HG03442 (cell line): ENCODE measurements at regions not wholly inside any gene's neighbourhood (a gene's known extent, or its start where the extent isn't known, plus 50 kb on each side); places are given as distances from the start of the nearest gene placed in this dataset.

Experiments
- ATAC-seq: cut with Tn5 transposase; IDR thresholded peaks from one replicate; pipeline ENCODE4 v1.9.1; 2021; ENCODE audit warnings: mild to moderate bottlenecking, moderate library complexity; ENCODE audit not compliant: unreplicated experiment

DNA sequence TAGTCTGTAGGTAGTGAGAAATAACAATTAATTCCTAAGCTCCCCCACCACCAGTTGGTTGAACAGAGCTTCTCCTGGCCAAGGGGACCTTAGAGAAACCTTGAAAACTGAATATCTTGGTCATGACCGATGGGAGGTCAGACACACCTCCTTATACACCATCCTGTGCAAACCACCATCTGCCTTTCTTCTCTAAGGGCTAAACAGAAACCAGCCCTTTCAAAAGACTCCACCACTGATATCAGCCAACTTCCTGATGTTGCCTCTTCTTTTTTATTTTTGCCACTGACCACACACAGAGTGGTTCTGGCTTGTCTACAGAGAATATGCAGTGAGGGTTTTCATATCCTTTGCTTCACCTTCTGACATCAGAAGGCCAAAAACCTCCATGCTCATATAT is 977.7 kb upstream of the SEL1L start:
- ATAC-seq: no peak

DNA sequence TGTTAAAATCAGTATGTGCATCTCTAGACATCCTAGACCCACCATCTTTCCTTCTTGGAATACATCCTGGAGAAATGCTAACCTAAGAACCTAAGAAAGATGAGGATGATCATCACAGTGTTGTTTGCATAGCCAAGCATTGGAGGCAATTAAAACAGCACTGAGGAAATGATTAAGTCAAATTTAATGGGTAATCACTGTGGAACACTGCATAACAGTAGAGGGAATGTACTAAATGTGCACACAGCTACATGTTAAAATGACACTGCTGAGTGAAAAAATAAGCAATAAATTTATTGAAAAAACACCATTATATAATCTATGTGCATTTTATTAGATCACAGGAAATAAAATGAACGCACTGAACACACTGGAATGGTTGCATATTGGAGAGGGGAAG is 987.1 kb upstream of the SEL1L start:
- ATAC-seq: no peak

DNA sequence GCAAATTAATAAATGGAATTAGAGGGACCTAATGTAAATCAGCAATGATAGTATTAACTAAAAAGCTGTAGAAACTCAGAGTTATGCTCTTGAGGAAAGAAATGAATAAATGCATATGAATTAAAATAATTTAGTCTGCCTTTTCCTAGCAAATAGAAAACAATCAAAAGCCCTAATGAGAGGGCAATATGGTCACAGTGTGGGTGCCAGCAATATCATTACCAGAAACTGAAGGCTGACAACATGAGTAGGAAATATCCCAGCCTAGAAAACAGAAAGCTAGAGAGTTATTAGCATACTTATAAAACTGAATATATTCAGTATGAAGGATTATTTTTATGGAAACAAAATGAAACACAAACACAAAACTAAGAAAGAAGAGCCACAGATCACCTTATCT is 987.5 kb upstream of the SEL1L start:
- no peak for ATAC-seq

DNA sequence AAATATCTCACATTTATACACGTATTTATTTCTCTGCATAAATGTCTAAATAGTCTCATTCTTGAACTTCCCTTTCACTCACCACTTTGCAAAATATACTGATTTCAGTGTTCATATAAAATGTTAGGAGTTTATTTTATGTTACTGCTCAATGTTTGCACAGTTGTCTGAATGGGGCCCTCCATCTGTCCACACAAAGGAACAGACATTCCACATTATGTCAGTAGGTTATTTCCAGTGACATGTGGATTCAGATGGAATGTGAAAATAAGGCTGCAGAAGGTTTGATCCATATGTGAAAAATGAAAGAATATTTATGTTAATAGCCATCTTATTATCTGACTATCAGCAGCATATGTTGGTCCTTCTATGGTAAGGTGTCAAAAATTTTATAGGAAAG is 994.4 kb upstream of the SEL1L start:
- no peak for ATAC-seq

DNA sequence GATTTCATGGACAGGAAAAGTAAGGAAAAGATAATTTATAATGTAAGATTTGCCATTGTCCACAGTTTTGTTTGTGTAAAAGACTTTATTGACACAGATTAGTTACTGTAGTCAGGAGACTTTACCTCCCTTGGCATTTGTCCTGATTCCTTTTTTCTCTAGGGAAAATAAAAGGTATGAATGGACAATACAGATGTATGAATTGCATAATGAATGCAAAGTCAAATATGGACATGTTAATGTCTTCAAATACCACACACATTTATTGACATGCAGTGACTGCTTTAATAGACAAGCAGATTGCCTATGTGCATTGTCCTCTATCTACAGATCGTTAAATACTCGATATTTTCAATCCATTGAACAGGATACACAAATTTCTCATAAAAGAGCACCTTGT is 999.7 kb upstream of the SEL1L start:
- no peak for ATAC-seq

DNA sequence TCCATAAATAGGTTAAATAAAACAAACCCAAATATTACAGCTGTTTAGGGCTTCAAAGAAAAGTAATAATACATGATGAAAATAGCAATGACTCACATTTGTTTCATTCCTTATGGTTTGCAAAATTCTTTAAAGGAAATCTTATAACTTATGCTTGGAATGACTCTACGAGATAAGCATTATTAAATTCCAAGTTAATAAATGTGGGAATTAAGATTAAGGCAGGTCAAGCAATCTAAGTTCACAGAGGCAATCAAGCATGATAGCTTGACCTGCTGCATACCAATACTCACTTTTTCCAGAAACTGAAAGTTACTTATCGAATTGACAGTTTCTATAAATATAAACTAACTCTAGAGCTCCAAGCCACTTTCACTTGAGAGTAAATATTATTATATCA is 1002.9 kb upstream of the SEL1L start:
- ATAC-seq: no peak

DNA sequence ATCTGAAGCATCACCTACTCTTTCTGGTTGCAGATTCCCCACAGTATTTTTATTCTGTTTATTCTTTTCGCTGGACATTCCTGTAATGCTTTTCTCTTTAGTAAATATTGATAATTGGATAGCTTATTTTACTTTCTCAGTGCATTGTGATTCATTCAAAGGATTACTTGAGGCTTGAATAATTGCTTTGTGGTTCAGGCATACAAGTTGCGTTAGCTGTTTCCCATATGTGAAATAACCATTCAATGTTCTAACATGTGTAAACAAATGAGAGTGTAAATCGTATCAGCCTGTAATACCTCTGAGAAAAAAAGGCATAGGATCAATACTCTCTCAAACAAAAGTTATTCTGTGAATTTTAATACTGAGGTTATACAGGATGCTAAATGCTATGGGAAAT is 1004.2 kb upstream of the SEL1L start:
- no peak for ATAC-seq

DNA sequence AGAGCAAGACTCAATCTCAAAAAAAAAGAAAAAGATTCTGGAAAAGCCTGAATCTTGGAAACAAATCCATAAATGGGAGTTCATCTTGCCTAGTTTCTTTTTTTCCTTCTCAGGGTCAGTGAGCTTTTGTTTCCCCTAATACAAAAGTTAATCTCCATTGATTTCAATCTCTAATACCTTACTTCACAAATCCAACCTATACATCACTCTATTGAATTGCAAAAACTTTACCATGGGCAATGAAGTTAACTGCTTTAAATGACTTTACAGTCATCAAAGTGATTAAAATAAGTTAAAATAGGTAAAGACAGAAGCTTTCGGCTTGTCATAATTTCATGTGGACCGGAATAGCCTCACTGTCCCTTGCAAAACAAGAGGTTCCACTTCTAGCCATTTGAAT is 1012.7 kb upstream of the SEL1L start:
- no peak for ATAC-seq

DNA sequence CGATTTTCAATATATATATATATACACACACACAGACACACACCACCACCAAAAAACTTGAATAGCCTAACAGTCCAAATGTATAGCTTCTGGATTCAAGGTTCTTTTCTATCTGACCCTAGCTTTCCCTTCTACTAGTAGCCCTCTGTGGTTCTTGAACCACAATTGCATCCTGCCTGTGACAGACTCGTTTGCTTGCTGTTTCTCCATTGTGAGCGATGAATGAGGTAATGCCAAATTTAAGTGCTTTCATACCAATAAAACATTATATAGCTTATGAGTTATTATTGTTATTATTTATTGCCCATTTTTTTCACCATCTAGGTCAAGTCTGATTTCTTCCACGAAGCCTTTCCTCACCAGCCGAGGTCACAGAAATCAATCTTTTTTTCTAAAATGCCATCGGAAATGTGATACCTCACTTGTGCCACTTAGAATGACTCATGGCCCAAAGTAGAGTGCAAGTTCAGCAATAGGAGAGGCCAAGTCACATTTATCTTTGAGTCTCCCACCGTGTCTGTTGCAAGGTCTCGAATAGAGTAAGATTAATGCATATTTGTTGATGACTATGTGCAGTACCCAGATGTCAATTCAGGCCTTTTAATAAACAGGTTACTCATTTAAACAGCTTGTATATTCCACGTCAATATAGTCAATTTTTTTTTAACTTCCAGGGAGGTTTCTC is 1015.8 kb upstream of the SEL1L start:
- ATAC-seq: no peak

DNA sequence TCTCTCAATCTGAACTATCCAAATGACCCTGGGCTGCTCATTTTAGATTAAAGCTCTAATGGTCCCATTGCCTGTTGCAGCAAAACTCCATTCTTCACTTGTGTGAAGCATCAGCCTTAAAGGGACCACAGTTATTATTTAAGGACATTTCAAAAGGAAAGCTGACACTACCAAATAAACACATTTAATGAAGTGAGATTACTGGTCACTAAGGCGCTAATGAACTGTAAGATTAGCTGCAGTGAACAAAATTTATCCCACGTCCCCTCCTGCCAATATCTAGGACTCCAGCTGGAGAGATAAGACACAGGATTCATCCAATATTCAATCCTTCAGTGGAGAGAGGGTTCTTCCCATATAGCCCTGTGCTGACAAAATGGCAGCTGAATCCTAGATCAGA is 1029.2 kb upstream of the SEL1L start:
- ATAC-seq: no peak

DNA sequence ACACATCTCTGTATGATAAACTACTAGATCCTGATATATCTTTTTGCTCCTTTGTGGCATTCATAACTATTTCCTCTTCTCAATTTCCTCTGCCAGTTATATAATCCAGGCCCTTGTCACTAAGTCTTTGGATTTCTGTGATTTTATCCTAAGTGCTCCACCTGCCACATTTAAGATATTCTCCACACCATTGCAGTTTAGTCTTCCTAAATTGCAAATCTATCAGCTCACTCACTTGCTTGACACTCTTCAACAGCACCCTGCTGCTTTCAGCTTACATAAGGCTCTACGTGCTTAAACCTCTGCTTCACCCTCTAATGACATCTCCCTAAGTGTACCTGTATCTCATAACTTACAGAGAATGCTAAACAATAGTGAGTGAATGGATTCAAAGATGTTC is 1032.2 kb upstream of the SEL1L start:
- ATAC-seq: no peak

DNA sequence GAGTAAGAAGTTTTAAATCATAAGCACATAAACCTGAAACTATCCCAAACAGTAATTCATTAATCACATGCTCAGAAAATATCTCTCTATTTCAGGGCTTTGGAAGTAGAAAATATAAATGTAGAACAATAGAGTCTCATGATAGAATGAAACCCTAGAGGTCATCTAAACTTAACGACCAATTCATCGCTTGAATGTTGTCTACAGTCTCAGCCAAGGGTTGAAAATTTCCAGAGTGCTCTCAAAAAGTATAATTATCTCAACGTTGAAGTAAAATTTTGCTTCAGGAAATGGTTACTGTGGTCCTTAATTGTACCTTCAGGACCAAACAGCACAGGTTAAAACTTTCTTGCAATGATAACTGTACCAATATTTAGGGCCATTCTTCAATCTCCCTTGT is 1053.6 kb upstream of the SEL1L start:
- ATAC-seq: no peak

DNA sequence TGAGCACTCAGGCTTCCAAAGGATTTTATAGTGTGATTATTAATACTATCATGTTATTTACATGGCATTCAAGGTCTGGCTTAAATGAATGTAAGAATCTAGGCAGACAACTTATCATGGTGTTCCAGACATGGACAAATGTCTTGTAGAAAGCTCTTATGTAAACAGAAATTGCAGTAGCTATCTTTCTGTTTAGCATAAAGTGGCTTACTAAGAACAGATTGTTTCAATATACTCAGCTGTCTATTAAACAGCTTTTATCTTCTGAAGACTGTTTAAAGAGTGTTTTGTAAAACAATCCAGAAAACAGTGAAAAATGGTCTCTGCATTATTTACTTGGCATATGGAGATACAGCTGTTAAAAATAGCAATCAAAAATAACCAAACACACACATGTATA is 1061.8 kb upstream of the SEL1L start:
- ATAC-seq: no peak

DNA sequence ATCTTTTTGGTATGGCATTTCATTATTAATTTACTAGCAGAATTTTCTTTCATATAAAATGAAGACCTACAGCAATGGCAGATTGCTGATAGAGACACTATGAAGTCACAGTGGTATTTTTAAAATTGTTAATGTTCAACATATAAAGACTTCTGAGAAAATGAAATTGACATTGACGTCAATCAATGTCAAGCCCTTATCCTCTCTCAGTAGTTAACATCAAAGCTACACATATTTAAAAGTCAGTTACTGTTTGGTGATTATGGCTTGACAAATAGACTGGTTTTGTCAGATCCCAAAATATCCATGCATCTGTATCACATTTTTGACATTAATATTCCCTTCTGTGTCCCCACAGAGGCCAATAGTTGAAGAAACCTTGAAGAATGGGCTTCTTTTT is 1069.1 kb upstream of the SEL1L start:
- ATAC-seq: no peak

DNA sequence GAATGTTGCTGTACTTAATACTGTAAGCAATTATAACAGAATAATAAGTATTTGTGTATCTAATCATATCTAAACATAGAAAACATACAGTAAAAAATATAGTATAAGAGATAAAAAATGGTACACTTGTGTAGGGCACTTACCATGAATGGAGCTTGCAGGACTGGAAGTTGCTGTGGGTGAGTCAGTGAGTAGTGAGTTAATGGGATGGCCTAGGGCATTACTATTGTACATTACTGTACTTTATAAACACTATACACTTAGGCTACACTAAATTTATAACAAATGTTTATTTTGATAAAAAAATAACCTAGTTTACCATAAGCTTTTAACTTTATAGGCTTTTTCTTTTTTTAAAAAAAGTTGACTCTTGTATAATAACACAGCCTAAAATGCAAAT is 1071.2 kb upstream of the SEL1L start:
- no peak for ATAC-seq

DNA sequence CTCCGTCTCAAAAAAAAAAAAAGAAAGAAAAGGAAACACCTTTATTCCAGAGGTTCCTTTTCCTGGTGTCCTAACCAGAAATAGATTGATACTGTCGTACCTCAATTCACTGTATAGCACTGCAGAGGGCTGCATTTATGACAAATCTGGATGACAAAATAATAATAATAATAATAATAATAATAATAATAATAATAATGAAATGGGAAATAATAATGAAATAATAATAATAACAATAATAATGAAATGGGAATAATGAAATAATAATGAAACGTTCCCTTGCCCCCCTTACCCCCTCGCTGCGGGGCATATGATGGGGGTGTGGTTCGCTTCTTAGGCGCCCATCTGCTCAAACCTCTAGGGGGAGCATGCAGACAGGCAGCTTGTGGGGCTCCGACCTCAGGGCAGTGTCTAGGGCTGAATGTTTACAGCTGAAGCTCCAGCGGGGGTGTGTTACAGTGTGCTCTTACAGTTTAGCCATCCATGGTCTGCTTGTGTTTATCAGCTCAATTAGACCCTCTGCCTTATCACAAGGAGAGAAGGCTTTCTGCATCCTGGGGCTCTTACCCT is 1088.3 kb upstream of the SEL1L start:
- no peak for ATAC-seq

DNA sequence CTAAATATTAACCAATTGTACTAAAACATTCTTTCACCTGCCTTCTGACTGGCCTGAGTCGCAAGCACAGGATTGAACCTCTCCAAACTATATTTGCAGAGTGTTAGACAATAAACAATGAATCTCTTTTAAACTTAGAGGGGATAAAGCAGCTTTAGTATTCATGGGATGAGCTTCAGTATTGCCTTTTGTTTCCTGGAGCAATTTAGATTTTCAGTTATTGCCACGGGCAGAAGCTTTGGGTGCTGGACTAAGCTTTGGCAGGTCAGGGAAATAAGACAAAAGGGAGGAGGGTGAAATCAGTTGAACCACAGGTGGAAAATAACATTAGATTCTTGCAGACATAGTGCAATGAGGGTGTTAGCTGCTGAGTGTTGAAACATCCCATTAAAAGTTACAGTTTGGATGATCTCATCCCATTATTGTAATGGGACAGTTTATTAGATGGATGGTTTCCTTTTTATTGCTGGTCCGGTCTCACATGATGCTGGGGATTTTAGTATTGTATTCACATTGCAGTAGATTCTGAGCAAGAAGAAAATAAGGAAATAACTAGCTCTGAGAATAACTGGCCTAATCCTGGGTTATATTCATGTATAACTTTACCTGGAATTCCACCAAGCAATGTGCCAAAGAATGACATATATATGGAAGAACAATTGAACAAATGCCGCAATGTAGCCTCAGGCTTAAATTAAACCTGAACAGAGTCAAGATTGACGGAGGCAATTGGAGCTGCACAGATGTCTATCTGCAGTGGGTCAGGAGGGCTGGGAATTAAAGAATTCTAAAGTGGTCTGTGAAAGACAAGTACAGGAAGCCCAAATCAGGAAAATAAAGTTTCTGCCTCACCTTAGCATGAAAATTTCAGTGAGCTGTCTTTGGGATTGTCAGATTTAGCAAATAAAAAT is 1092.8 kb upstream of the SEL1L start:
- ATAC-seq: no peak

DNA sequence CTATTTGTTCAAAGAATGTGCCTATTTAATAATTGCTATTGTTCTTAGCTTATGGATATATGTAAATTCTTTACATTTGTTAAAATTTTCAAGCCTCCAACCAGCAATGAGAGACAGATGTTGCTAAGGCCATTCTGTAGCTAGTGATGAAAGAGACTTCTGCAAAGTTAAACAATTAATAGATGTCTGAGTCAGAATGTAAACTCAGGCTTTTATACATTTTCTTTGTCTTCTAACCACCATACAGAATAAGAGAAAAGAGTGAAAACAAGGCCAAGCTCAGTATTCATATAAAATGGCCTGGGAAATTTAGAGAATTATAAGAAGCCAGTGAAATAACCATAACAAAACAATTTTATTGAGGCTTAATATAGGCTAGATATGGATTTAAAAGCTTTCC is 1102.3 kb upstream of the SEL1L start:
- ATAC-seq: no peak

DNA sequence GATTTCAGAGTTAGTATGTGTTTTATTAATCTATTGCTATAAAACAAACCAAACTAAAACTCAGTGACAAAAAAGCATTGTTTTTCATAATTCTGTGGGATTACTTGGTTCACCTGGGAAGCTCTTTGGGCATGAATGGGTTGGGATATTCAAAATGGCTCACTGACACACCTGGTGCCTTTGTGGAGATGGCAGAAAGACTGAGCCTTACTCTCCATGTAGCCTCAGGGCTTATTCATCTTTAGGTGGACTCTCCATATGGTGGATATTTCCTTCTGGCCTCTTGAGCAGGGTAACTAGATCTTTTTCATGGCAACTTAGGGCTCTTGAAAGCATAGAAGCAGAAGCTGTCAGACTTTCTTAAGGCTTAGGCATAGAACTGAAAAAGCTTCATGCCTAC is 1102.8 kb upstream of the SEL1L start:
- ATAC-seq: no peak

DNA sequence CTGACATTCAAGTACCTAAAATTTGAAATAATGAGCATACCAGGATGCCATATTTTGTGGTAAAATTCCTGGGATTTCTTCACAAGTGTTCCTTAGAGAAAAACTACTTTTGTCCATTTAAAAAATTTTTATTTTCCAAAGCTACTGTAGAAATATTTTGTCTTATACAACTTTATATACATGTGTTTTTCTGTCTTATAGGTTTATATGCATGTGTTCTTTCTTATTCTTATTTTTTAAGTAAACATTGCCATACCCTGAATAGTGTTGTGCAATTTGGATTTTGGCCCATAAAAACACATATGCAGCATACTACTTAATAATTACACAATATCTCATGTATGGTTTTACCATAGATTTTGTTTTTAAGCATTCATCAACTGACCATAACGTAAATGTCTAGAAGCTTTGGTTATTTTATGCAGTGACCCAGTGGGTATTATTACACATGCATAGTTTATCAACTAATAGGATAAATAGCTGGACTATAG is 1107.4 kb upstream of the SEL1L start:
- no peak for ATAC-seq

DNA sequence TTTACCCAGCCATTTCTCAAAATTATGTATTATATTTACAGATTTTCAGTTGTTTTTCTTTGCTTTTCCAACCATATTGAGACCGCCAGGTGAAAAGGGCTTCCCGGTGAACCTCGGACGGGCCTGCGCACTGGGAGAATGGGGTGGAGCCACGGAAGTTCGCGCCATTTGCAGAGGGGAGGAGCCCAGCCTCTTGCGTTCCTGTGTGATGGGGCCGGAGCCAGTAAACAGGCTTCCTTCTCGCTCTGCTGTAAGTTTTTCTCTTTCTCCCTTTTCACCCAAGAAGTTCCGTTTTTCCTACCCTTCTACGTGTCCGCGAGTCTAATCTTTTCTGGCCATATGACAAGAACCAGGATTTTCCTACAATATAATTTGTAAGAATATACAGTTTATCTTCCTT is 1108.8 kb upstream of the SEL1L start:
- ATAC-seq: no peak
